NCI-H2107 (cell line): ENCODE measurements at regions not wholly inside any gene's neighbourhood (a gene's known extent, or its start where the extent isn't known, plus 50 kb on each side); places are given as distances from the start of the nearest gene placed in this dataset.
A peak's percentile ranks its signal among the peaks of the same experiment; 100 is the strongest.
"Not testable (repeated sequence)": the region's sequence is repeated elsewhere in the genome, so short reads cannot be mapped to it uniquely, and the experiment has no call there.

Experiments used
- DNase-seq: peaks from one replicate; lab custom pipeline; 2025; lab: John Stamatoyannopoulos, UW

DNA sequence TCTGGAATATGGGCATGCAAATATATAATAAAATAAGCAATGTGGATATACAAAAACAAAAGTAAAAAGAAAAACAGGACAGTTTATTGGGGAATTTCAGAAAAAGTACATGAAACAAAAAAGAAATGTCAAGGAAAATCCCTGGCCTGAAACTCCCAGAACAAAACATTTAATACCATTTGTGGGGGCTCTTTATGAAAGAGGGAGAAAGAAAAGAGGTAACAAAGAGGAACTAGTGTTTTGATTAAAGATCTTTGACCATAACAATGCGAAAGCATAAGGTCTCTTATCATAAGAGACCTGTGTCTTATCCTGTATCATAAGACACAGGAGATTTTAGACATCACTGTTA lies 88.6 kb upstream of the ARID1B start:
- DNase-seq: no peak

DNA sequence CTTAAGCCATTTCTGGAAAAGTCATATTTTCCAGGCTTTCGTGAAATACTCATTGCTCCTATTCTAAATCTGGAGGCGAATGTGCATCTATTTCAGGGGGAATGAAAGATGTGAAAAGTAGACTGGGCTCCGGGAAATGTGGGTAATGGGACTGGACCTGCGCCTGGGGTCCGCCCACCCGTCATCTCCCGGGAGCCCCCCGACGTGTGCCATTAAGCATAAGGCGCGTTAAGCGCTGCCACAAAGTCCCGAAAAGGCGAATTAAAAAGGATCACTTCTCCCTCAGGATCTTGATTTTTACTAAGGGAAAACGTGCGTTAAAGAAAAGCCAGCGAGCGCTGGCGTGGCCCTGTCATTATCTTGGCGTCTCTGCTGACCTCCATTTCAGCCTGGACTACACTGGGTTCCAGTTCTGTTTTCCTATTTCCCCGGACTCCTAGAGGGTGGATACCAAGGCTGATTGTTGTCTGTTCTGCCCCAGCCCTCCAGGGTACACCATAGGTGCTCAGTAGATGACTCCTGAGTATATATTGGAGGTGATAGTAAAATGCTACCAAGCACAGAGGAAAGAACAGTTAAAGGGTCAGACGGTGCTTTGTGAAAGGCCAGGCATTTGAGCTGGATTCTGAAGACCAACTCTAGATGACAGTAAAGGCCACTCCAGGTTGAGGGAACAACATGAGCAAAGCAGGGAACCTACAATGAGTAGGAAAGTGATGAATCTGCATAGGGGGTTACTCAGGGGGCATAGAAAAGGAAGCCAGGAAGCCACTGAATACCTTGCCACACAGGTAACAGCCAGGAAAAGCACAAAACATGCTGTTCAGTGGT lies 89.2 kb upstream of the ARID1B start:
- DNase-seq: no peak

DNA sequence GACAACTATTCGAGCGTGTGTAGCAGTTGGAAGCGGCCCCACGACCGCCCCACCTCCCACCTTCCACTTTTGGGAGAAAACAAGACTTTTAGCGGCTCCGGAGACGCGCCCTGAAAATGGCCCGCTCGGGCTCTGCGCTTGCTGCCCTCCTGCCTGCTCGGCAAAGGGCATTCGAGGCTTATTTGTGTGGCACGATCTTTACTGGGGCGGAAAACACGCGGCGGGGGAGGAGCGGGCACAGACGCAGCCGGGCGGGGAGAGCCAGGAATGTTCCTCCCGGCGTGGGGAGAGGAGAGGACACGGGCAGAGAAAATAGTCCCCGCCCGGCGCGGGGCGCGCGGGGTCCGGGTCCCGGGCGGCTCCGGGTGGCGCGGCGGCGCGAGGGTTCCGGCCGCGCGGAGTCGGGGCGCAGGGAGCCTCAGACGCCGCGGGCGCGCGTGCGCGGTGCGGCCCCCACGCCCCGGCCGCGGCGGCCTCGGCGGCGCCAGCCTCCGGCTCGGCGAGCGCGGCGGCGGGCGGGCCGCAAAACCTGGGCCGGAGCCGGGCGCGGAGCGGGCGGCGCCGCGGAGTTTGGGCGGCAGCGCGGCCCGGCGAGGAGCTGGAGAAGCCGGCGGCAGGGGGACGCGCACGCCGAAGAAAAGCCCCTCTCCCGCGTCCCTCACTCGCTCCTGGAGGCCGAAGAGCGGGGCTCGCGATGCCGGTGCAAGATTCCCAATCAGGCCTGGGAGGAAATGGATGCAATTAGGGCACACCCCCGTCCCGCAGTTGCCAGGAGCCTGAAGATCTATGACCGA lies 90.0 kb upstream of the ARID1B start:
- peak; percentile 47 for DNase-seq

DNA sequence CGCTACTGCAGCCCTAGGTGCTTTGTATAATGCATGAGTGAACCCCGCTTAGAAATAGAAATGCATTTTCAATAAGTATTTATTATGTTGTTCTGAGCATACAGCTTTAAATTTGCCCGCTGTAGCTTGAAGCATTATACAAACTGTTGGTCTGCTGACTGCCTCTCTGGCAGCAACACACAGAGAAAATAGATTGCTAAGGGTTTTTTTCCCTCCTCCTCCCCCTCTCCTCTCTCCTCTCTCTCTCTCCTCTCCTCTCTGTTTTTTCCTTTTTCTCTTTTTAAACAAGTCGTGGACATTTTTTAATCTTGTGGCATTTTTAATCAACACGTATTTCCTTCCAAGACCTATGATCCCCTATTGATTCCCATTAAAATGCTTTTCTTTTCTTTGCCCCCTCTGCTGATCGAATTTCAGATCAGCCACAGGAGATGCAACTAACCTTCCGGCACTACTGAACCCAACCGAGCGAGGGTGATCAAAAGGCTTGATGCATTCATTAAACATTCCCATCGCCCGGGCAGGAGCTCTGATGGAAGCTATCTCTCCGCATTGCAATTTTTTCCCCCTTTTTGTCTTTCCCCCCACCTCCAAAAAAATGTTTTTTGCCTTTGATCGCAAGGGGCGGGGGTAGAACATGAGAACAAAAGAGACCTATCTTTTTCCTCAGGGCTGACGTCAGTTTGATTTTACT lies 90.7 kb upstream of the ARID1B start:
- DNase-seq: peak; percentile 56

DNA sequence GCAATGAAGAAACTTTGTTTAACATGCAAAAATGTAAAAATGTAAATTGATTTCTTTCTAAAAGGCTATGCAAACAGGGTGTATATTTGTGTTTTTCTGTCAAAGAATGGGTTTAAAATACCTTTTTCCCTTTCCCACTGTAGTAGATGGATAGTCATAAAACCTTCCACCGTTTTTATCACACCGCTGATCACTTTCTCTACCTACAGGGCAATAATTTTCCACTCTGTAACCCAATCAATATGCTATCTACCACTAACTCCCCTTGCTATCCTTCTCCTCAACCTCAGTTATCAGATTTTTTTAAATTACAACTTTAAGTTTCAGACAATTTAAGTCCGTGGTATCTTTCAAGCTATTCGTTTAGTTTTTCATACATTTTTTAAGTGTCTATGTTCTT lies 91.4 kb upstream of the ARID1B start:
- no peak for DNase-seq

DNA sequence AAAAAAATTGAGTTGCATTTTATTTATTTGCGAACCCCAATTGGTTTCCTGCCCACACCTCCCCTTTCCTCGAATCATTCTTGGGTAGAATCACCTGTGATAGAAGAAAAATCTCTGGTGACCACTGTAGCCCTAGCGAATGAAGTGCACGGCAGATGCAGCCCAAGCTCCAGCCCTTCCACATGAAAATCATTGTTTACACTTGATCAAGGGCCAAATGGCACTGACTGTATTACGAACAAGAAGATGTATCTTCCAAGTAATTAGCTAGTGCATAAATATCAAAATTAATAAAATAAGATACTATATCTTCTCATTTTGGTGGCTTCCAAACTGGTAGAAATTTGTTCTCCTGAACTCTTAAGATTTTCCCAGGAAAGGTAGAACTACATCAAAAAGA lies 93.4 kb upstream of the ARID1B start:
- no peak for DNase-seq

DNA sequence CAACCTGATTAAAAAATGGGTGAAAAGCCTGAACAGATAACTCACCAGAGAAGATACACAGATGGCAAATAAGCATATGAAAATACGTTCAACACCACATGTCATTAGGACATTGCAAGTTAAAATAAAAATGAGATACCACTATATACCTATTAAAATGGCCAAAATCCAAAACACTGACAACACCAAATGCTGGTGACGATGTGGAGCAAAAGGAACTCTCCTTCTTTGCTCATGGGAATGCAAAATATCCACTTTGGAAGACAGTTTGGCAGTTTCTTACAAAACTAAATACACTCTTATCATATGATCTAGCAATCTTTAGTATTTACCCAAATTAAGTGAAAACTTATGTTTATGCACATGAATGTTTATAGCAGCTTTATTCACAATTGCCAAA lies 100.5 kb upstream of the ARID1B start:
- DNase-seq: no peak

DNA sequence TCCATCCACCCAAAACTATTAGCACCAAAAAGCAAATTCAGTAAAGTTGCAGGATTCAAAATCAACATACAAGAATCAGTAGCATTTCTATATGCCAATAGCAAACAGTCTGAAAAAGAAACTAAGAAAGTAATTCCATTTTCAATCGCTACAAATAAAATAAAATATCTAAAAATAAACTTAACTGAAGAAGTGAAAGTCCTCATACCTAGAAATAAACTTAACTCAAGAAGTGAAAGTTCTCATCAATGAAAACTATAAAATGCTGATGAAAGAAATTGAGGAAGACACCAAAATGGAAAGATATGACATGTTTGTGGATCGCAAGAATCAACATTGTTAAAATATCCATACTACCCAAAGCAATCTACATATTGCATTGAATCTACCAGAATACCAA lies 103.0 kb upstream of the ARID1B start:
- DNase-seq: no peak

DNA sequence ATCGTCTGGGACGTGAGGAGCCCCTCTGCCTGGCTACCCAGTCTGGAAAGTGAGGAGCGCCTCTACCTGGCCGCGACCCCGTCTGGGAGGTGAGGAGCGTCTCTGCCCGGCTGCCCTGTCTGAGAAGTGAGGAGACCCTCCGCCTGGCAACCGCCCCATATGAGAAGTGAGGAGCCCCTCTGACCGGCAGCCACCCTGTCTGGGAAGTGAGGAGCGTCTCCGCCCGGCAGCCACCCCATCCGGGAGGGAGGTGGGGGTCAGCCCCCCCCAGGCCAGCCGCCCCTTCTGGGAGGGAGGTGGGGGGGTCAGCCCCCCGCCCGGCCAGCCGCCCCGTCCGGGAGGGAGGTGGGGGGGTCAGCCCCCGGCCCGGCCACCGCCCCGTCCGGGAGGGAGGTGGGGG lies 107.1 kb upstream of the ARID1B start:
- not testable (repeated sequence) for DNase-seq

DNA sequence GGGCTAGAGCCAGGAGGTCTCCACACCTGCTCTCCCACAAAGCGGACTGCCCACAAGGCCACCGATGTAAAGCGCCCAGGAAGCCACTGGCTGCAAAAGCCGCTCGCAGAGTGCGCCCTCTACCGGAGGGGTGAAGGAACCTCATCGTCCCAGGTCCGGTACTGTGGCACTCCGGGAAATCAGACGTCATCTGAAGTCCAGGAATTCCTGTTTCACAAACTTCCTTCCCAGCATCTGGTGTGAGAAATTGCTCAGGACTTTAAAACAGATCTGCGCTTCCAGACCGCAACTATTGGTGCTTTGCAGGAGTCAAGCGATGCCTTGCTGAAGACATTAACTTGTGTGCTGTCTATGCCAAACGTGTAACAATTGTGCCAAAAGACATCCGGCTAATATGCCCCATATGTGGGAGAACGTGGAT lies 115.1 kb upstream of the ARID1B start:
- no peak for DNase-seq

DNA sequence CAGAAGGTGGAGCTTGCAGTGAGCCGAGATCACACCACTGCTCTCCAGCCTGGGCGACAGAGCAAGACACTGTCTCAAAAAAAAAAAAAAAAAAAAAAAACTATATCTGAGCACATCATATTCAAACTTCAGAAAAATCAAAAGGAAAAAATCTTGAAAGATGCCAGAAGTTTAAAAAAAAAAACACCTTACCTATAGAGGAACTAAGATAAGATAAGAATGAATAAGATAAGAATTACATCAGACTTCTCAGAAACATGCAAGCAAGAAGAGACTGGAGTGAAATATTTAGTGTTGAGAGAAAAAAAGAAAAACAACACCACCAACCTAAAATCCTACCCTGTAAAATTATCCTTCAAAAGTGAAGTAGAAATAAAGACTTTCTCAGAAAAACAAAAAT lies 116.8 kb upstream of the ARID1B start:
- DNase-seq: no peak

DNA sequence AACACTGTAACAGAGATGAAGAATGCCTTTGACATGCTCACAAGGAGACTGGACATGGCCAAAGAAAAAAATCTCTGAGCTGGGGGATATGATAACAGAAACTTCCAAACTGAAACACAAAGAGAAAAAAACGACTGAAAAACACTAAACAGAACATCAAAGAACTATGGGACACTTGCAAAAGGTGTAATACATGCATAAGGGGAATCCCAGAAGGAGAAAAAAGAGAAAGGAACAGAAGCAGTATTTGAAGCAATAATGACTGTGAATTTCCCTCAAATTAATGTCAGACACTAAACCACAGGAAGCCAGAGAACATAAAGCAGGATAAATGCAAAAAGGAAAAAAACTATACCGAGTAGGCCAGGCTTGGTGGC lies 117.4 kb upstream of the ARID1B start:
- DNase-seq: no peak

DNA sequence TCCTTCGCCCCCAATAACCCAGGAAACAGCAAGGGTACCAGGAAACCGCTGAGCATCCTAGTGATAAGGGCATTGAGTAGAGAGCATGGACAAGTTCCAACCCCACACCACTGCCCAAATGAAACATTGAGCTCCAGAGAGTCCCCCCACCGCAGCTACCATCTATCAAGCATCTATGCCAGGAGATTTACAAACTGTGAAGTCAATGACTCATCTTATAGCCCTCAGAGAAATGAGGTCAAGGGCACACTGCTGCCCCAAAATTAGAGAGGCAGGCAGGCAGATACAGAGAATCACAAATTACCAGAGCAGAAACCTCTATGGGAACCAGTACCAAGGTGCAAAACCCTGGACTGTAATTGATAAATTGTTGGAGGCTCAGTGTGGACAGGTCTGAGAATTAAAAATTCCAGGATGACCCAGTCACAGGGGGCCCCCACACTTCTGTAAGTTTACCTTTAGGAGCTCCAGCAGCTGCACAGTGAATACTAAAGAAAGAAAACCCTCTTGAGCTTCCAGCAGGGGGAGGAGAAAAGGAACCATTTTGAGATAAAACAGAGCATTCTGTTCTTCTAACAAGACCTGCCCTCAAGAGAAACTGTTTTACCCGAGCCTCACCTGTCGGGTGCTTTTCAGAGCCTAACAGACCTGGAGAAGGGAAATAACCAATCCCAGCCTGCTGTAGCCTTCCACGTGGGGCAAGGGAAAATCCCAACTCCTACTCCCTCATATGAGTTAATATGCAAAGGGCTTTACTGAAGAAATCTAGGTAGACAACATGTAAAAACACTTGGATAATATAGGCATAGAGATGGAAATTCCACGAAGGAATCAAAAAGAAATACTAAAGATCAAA lies 118.0 kb upstream of the ARID1B start:
- DNase-seq: no peak

DNA sequence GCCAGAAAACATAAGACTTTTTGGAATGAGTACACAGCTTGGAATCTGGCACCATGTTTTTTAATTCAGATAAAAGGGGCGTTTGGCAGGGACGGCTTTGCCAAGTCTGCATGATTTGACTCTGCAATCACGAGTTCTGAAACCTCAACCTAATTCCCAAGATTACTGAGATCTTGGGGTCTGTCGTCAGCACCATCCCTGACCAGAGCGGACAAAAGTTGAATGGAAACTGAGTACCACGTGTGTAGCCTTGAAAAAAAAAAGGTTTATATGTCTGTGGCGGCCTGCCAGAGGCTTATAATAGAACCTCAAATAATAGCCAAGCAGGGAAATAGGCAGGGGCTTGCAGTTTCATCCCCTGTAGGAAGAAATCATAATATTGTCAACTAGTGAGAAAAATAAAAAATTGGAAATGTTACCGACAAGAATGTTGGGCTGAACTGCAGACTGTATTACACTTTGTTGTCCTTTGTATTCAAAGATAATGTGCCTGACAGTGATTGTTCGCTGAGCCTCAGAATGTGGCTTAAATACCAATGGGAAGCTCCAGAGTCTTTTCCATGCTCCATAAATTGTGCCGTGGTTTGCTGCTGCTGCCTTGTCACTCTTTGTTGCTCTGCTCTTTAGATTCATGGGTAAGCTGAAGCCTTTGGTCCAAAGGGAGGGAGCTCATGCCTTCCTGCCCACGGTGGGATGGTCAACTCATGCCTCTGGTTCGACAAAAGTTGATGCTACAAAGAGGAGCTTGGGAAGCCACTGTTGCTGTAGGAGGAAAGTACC lies 118.8 kb upstream of the ARID1B start:
- no peak for DNase-seq

DNA sequence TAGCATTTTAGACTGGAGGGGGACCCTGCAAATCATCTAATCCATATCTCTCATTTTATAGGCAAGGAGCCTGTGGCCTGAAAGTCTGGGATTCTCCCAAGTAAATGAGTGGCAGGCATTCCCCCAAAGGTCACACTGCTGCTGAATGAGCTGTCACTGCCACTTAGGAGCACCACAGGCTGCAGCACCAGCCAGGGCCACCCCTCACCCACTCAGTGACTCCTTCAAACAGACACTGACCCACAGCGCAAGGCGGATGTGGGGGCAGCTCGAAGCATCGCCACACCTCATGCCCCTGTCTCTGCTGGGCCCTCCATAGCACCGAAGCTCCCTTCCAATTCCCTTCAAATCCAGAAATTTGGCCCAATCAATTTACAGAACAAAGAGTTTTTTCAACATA lies 119.9 kb upstream of the ARID1B start:
- no peak for DNase-seq

DNA sequence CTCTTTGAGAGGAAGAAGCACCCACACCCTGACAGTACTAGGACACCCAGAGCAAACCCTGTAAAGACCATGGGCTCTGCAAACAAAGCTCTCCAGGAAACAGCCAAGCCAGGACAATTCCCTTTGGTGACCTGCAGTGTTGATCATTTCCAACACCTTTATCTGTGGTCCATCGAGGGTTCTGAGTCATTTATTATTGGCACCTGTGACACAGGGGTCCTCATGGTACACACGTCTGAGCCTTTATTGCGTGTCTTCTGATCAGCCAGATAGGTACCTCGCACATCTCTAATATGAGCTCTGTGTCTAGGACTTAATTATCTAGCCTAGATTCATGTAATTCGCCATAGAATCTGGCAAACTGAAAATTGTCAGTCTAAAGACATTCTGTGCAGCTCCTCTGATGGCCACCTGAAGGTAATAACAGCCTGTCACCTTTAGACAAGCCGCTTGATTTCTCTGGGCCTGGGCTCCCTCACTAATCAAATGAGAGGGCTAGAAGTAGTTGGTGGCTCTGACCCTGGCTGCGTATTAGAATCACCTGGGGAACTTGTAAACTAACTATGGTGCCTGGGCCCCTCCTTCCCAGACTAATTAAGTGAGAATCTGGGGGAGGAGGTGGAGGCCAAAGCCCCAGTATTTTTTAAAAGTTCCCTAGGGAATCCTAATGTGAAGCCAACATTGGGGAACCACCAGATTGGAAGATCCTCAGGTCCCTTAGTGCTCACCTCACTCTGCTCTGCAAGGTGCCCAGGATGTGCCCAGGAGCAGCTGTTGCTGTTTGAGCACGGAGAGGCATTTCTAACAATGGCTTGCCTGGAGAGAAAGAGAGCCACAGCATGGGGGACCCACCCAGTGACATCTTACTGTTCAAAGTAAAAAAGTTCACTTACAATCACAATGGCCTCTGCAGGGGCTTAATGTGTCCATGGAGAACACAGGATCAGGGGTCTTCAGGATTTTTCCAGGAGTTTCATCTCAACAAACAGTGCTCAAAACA lies 122.0 kb upstream of the ARID1B start:
- DNase-seq: no peak

DNA sequence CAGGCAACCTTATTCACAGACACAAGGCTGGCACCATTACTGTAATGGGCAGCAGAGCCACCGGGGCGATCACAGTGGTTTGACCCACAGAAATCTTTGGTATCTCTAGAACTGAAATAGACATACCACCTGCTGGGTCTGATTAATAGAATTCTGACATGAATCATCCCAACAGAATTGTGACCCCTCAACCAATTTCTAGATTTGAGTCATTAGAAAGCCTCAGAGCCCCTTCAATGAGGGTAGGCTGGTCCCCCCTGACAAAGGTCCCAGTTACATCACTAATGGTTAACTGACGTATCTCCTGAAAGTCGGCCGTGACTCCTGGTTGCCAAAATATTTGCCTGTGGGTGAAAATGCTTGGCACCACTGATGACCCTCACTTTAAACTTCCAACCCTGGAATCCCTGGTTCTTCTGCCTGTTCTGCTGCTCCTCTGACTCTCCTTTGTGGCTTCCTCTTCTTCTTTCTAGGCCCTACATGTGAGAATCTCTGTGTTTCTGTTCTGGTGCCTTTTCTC lies 124.9 kb upstream of the ARID1B start:
- no peak for DNase-seq

DNA sequence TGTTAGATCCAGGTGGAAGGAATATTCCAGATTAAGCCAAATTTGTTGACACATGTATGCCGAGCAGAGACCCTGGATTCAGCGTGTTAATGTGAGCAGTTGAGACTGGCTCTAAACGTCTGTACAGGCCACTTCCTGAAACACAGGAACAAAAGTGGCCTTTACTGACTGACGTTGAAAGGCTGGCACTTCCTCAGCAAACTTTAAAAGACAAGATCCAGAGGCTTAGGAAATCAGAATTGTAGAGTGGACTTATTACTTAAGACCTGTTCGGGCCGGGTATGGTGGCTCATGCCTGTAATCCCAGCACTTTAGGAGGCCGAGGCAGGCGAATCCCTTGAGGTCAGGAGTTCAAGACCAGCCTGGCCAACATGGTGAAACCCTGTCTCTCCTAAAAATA lies 125.7 kb upstream of the ARID1B start:
- no peak for DNase-seq

DNA sequence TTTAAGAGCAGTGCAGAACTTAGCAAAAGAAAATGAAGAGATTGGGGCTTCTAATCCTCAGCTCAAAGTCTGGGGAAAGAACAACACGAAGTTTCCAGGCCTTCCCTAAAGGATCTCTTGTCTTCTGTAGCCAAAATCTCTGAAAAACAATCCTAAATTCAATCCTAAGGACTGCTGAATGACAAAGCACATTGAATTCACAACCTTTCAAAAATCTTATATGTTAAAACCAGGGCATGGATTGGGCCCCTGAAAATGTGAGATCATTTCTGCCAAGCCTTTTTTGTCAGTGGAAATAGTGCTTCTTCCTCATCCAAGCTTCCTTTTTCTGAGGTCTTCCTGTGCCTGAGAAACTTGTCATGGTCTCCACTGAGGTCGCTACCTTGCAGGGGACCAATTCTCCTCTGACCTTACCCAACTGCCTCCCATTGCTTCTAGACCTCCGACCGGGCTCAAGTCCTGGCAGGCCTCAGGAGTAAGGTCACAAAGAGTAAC lies 126.2 kb upstream of the ARID1B start:
- DNase-seq: no peak

DNA sequence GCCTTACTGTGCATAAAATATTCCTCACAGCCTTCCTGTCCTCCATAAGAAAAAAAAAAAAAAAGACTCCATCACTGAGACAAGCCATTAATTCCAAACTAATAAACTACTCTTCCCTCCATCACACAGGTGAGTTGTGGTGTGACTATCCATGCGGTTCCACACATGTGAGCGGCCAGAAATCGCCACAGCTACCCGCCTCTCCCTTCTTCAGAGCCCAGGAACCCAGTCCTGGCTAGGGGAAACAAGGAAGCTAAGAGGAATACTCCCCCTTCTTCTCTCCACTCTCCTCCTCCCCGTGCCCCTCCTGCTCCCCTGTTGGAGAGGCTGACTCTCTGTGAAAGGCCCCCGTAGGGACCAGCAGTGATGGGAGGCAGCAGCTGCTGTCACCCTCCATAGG lies 128.6 kb upstream of the ARID1B start:
- no peak for DNase-seq
